BLaER1 treated with 17β-estradiol and CSF1 and Interleukin-3, amounts not matched to agents 10 nM and 100 nM (cell line): ENCODE measurements at regions not wholly inside any gene's neighbourhood (a gene's known extent, or its start where the extent isn't known, plus 50 kb on each side); places are given as distances from the start of the nearest gene placed in this dataset.

Source experiments
- H3K27ac ChIP-seq, 11 experiments: shearing (Covaris generic); formaldehyde crosslinking; 2 replicates each; pipeline ENCODE4 v1.8.1; 2022
- H3K27me3 ChIP-seq, 11 experiments: shearing (Covaris generic); formaldehyde crosslinking; 2 replicates each; pipeline ENCODE4 v1.8.1; 2022
- H3K36me3 ChIP-seq, 11 experiments: shearing (Covaris generic); formaldehyde crosslinking; 2 replicates each; pipeline ENCODE4 v1.8.1; 2022
- H3K4me1 ChIP-seq, 10 experiments: shearing (Covaris generic); formaldehyde crosslinking; 2 replicates each; pipeline ENCODE4 v1.8.1; 2022
- H3K4me2 ChIP-seq, 11 experiments: shearing (Covaris generic); formaldehyde crosslinking; 2 replicates each; pipeline ENCODE4 v1.8.1; 2022
- H3K4me3 ChIP-seq, 10 experiments: shearing (Covaris generic); formaldehyde crosslinking; 2 replicates each; pipeline ENCODE4 v1.8.1; 2022
- H3K9ac ChIP-seq, 11 experiments: shearing (Covaris generic); formaldehyde crosslinking; 2 replicates each; pipeline ENCODE4 v1.8.1; 2022
- H3K9me3 ChIP-seq, 11 experiments: shearing (Covaris generic); formaldehyde crosslinking; replicated peaks in 1 of 11; 2 replicates each; pipeline ENCODE4 v1.8.1; 2022
- H4K20me1 ChIP-seq, 11 experiments: shearing (Covaris generic); formaldehyde crosslinking; 2 replicates each; pipeline ENCODE4 v1.8.1; 2022
- Cebpa-rat ChIP-seq, 11 experiments: shearing (Covaris generic); IDR thresholded peaks; 2 replicates each; pipeline ENCODE4 v1.8.1; 2022

GRCh38 chr13:60645676-60646075, 248.7 kb downstream of the TDRD3 start:
- Histone ChIP-seq H3K4me1 (peaks cover 0 to 13% (median 2%) of the 10 kb centered on the region in 10 experiments; a peak in 8 of 20 replicates), H3K27me3 (no peaks in the 10 kb centered on the region), H3K4me3 (no peak overlapping the region), H3K27ac (peak overlapping the region in 1 of 11 experiments; percentile 46; a peak in 2 of 22 replicates), H3K4me2 (peak overlapping the region in 4 of 11 experiments; percentile 6 to 41 (median 27); a peak in 5 of 22 replicates), H3K9ac (no peak overlapping the region; a peak in 1 of 22 replicates), H3K36me3 (no peaks in the 10 kb centered on the region), H4K20me1 (no peaks in the 10 kb centered on the region), H3K9me3 (no peaks in the 10 kb centered on the region)
- TF ChIP-seq Cebpa-rat (IDR thresholded peaks at IDR 0.05): no peak

GRCh38 chr13:60642552-60642951, 245.5 kb downstream of the TDRD3 start:
- no peak overlapping the region for H3K4me2 ChIP-seq
- H3K9me3 ChIP-seq: no peaks in the 10 kb centered on the region
- no peak overlapping the region for H3K27ac ChIP-seq
- TF ChIP-seq Cebpa-rat (IDR thresholded peaks at IDR 0.05): no peak
- no peak overlapping the region for H3K9ac ChIP-seq
- no peaks in the 10 kb centered on the region for H3K36me3 ChIP-seq
- H3K4me3 ChIP-seq: no peak overlapping the region
- H4K20me1 ChIP-seq: no peaks in the 10 kb centered on the region
- H3K4me1 ChIP-seq: peaks cover 0 to 13% (median 2%) of the 10 kb centered on the region in 10 experiments; a peak in 8 of 20 replicates
- no peaks in the 10 kb centered on the region for H3K27me3 ChIP-seq

GRCh38 chr13:60629158-60629557, 232.1 kb downstream of the TDRD3 start:
- H3K27ac ChIP-seq: no peak overlapping the region
- no peaks in the 10 kb centered on the region for H3K36me3 ChIP-seq
- H3K9ac ChIP-seq: no peak overlapping the region
- no peaks in the 10 kb centered on the region for H3K4me1 ChIP-seq
- H3K4me2 ChIP-seq: no peak overlapping the region
- no peak overlapping the region for H3K4me3 ChIP-seq
- no peaks in the 10 kb centered on the region for H4K20me1 ChIP-seq
- TF ChIP-seq Cebpa-rat (IDR thresholded peaks at IDR 0.05): no peak
- H3K27me3 ChIP-seq: no peaks in the 10 kb centered on the region
- no peaks in the 10 kb centered on the region for H3K9me3 ChIP-seq

- Histone ChIP-seq H3K4me2 (no peak overlapping the region), H3K36me3 (no peaks in the 10 kb centered on the region), H3K27ac (no peak overlapping the region), H3K27me3 (no peaks in the 10 kb centered on the region), H3K4me1 (no peaks in the 10 kb centered on the region), H3K9me3 (no peaks in the 10 kb centered on the region), H4K20me1 (no peaks in the 10 kb centered on the region), H3K4me3 (no peak overlapping the region), H3K9ac (no peak overlapping the region)
- no peak for TF ChIP-seq Cebpa-rat (IDR thresholded peaks at IDR 0.05)
Observed at GRCh38 chr13:60627071-60627686, 230.2 kb downstream of the TDRD3 start.
